ENCODE measurements at regions not wholly inside any gene's neighbourhood (a gene's known extent, or its start where the extent isn't known, plus 50 kb on each side); places are given as distances from the start of the nearest gene placed in this dataset.
A peak's percentile ranks its signal among the peaks of the same experiment; 100 is the strongest.

GRCh38 chr4:147050356-147050765, 104.7 kb upstream of the TTC29 start:
- FAIRE-seq: no peak
- no peak for DNase-seq (ENCODE audit: extremely low spot score, insufficient read length, low read depth)

- FAIRE-seq (no peak), DNase-seq (ENCODE audit: extremely low spot score, insufficient read length, low read depth) (no peak)
Observed at GRCh38 chr4:147052361-147052760, 106.7 kb upstream of the TTC29 start.

- no peak for DNase-seq (ENCODE audit: extremely low spot score, insufficient read length, low read depth)
- no peak for FAIRE-seq
Observed at GRCh38 chr4:147054228-147054872, 108.7 kb upstream of the TTC29 start.

- DNase-seq (ENCODE audit: extremely low spot score, insufficient read length, low read depth) (no peak), FAIRE-seq (peak; percentile 53)
Observed at GRCh38 chr4:147056940-147057610, 111.4 kb upstream of the TTC29 start.

GRCh38 chr4:147057611-147058190, 112.0 kb upstream of the TTC29 start:
- DNase-seq (ENCODE audit: extremely low spot score, insufficient read length, low read depth): no peak
- FAIRE-seq: peak; percentile 44

- DNase-seq (ENCODE audit: extremely low spot score, insufficient read length, low read depth): no peak
Observed at GRCh38 chr4:147059064-147059731, 113.5 kb upstream of the TTC29 start.

GRCh38 chr4:147060151-147060931, 114.7 kb upstream of the TTC29 start:
- no peak for FAIRE-seq
- no peak for DNase-seq (ENCODE audit: extremely low spot score, insufficient read length, low read depth)

More at GRCh38 chr4:147059064-147059731, 113.5 kb upstream of the TTC29 start:
- FAIRE-seq: peak; percentile 12

- FAIRE-seq: no peak
- DNase-seq (ENCODE audit: extremely low spot score, insufficient read length, low read depth): no peak
Observed at GRCh38 chr4:147064856-147065255, 119.2 kb upstream of the TTC29 start.

GRCh38 chr4:147068564-147068963, 122.9 kb upstream of the TTC29 start:
- DNase-seq (ENCODE audit: extremely low spot score, insufficient read length, low read depth) (no peak), FAIRE-seq (no peak)

- DNase-seq (ENCODE audit: extremely low spot score, insufficient read length, low read depth) (no peak), FAIRE-seq (no peak)
Observed at GRCh38 chr4:147071209-147071740, 125.6 kb upstream of the TTC29 start.

- FAIRE-seq (no peak), DNase-seq (ENCODE audit: extremely low spot score, insufficient read length, low read depth) (no peak)
Observed at GRCh38 chr4:147076179-147076578, 130.5 kb upstream of the TTC29 start.

- no peak for FAIRE-seq
Observed at GRCh38 chr4:147076728-147077127, 131.1 kb upstream of the TTC29 start.

GRCh38 chr4:147078362-147078761, 132.7 kb upstream of the TTC29 start:
- FAIRE-seq (no peak), DNase-seq (ENCODE audit: extremely low spot score, insufficient read length, low read depth) (no peak)

More at GRCh38 chr4:147076728-147077127, 131.1 kb upstream of the TTC29 start:
- no peak for DNase-seq (ENCODE audit: extremely low spot score, insufficient read length, low read depth)

- no peak for DNase-seq (ENCODE audit: extremely low spot score, insufficient read length, low read depth)
- no peak for FAIRE-seq
Observed at GRCh38 chr4:147078875-147079658, 133.4 kb upstream of the TTC29 start.

- DNase-seq (ENCODE audit: extremely low spot score, insufficient read length, low read depth) (no peak), FAIRE-seq (no peak)
Observed at GRCh38 chr4:147084861-147085260, 139.2 kb upstream of the TTC29 start.

GRCh38 chr4:147085781-147086180, 140.1 kb upstream of the TTC29 start:
- no peak for FAIRE-seq
- DNase-seq (ENCODE audit: extremely low spot score, insufficient read length, low read depth): no peak

- FAIRE-seq: no peak
Observed at GRCh38 chr4:147088146-147088545, 142.5 kb upstream of the TTC29 start.

GRCh38 chr4:147090486-147090885, 144.8 kb upstream of the TTC29 start:
- DNase-seq (ENCODE audit: extremely low spot score, insufficient read length, low read depth) (no peak), FAIRE-seq (no peak)

More at GRCh38 chr4:147088146-147088545, 142.5 kb upstream of the TTC29 start:
- no peak for DNase-seq (ENCODE audit: extremely low spot score, insufficient read length, low read depth)

- no peak for FAIRE-seq
- DNase-seq (ENCODE audit: extremely low spot score, insufficient read length, low read depth): no peak
Observed at GRCh38 chr4:147093206-147093605, 147.5 kb upstream of the TTC29 start.
